GM06990 (cell line): ENCODE measurements at regions not wholly inside any gene's neighbourhood (a gene's known extent, or its start where the extent isn't known, plus 50 kb on each side); places are given as distances from the start of the nearest gene placed in this dataset.
"Not testable (repeated sequence)": the region's sequence is repeated elsewhere in the genome, so short reads cannot be mapped to it uniquely, and the experiment has no call there.

Experiments used
- DNase-seq: peaks from one replicate; pipeline ENCODE4 v3.0.0-alpha.2; 2011; ENCODE audit not compliant: insufficient read length; ENCODE audit errors: extremely low read depth
- H3K27me3 ChIP-seq: replicated peaks from 2 replicates; pipeline ENCODE4 v1.6.0; 2011; ENCODE audit warnings: low read length; ENCODE audit not compliant: control insufficient read depth, insufficient read depth
- H3K36me3 ChIP-seq: 2 replicates; pipeline ENCODE4 v1.5.1; 2011; ENCODE audit warnings: low read length; ENCODE audit not compliant: control insufficient read depth, insufficient read depth
- H3K4me3 ChIP-seq: replicated peaks from 2 replicates; pipeline ENCODE4 v1.5.1; 2011; ENCODE audit warnings: low read depth, mild to moderate bottlenecking, control low read depth, low read length
- TF ChIP-seq, protein P1 (sequence below): IDR thresholded peaks from 2 replicates; pipeline ENCODE4 v1.5.1; 2011; ENCODE audit warnings: low read length, control low read depth, mild to moderate bottlenecking, inconsistent platforms; ENCODE audit not compliant: insufficient read depth, poor library complexity, severe bottlenecking

DNA sequence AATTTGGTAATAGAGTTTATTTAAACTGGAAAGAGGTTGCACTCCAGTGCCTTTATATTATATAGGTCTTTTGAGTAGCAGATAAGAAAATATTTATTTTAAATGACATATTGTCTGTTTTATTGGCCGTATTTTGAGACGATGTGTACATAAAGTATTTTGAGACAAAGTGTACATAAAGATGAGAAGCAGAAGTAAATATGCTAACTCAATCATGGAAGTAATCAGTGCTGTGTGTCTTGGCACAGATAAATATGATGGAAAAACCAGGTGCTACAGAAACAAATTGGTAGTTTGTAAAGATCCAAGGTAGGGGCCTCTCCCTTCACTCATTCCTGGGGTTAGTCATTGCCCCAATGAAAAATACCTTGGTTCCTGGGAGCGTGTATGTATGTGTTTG, 382.9 kb downstream of the DSEL start:
- H3K27me3 ChIP-seq: no peaks in the 10 kb centered on the region
- H3K4me3 ChIP-seq: no peak overlapping the region
- no peaks in the 10 kb centered on the region for H3K36me3 ChIP-seq
- TF ChIP-seq, protein P1, sequence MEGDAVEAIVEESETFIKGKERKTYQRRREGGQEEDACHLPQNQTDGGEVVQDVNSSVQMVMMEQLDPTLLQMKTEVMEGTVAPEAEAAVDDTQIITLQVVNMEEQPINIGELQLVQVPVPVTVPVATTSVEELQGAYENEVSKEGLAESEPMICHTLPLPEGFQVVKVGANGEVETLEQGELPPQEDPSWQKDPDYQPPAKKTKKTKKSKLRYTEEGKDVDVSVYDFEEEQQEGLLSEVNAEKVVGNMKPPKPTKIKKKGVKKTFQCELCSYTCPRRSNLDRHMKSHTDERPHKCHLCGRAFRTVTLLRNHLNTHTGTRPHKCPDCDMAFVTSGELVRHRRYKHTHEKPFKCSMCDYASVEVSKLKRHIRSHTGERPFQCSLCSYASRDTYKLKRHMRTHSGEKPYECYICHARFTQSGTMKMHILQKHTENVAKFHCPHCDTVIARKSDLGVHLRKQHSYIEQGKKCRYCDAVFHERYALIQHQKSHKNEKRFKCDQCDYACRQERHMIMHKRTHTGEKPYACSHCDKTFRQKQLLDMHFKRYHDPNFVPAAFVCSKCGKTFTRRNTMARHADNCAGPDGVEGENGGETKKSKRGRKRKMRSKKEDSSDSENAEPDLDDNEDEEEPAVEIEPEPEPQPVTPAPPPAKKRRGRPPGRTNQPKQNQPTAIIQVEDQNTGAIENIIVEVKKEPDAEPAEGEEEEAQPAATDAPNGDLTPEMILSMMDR: no peak
- DNase-seq: no peak

DNA sequence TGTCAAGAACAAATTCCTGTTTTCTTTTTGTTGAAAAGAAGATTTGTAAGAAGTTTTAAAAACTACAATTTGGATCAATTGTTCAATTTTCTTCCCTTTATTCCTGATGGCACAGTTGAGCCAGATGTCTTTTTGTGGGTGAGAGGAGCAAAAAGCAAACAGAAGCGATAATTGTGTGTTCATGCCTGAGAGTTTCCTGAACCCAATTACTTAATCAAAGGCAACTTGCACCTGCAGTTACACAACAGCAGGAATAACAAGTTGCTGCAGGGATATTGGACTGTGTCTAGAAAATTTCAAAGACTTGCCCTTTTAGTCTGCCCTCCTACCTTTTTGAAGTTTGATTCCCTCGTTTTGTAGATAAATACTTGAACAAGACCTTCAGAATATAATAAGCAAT, 383.6 kb downstream of the DSEL start:
- DNase-seq: no peak
- no peaks in the 10 kb centered on the region for H3K27me3 ChIP-seq
- no peaks in the 10 kb centered on the region for H3K36me3 ChIP-seq
- H3K4me3 ChIP-seq: no peak overlapping the region
- TF ChIP-seq, protein P1: no peak

DNA sequence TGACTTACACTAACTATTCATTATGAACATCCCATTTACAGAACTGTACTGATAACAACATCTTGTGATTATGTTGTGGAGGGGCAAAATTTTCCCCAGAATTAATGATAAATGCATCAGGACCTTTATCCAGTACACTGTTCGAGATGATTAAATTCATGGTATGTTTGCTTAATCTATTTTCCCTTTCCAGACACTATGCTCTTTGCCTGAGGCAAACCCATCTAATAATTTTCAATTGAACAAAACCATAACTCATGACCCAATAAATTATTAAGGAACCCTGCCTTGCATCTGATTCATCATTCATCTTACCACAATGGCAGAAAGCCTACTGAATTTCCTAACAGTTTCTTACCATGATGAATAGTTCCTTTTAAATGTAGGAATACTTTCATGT, 385.0 kb downstream of the DSEL start:
- TF ChIP-seq, protein P1: no peak
- no peak overlapping the region for H3K4me3 ChIP-seq
- no peaks in the 10 kb centered on the region for H3K27me3 ChIP-seq
- DNase-seq: no peak
- no peaks in the 10 kb centered on the region for H3K36me3 ChIP-seq

DNA sequence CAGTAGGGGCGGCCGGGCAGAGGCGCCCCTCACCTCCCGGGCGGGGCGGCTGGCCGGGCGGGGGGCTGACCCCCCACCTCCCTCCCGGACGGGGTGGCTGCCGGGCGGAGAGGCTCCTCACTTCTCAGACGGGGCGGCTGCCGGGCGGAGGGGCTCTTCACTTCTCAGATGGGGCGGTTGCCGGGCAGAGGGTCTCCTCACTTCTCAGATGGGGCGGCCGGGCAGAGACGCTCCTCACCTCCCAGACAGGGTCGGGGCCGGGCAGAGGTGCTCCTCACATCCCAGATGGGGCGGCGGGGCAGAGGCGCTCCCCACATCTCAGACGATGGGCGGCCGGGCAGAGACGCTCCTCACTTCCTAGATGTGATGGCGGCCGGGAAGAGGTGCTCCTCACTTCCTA, 389.8 kb downstream of the DSEL start:
- not testable (repeated sequence) for DNase-seq, H3K4me3 ChIP-seq, H3K27me3 ChIP-seq, H3K36me3 ChIP-seq

DNA sequence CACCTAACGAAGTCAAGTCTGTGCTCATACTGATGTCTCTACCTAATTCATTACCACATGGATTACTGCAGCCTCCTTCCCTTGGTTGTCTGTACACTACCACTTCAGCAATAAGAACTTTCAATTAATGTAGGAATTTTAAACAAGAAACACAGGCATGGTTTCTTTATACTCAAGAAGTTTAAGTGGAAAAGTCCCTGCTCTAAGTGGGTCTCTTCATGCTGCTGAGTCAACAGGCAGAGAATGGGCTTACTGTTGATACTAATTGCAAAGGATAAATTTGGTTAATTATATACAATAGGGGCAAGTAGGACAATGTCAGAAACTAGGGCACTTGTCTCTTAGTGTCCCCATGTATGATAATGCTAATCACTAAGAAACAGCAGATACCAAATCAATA, 392.6 kb downstream of the DSEL start:
- TF ChIP-seq, protein P1: no peak
- no peaks in the 10 kb centered on the region for H3K27me3 ChIP-seq
- H3K4me3 ChIP-seq: no peak overlapping the region
- H3K36me3 ChIP-seq: no peaks in the 10 kb centered on the region
- no peak for DNase-seq

DNA sequence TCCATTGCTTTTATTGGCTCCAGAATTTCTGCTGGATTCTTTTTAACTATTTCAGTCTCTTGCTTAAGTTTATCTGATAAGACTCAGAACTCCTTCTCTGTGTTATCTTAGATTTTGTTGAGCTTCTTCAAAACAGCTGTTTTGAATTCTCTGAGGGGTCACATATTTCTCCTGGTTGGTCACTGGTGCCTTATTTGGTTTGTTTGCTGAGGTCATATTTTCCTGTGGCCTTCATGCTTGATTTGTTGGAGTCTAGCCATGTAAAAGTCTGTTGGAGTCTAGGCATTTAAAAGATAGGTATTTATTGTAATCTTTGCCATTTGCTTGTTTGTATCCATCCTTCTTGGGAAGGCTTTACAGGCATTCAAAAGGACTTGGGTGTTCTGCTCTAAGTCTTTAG, 398.7 kb downstream of the DSEL start:
- H3K27me3 ChIP-seq: no peaks in the 10 kb centered on the region
- no peaks in the 10 kb centered on the region for H3K36me3 ChIP-seq
- no peak overlapping the region for H3K4me3 ChIP-seq
- TF ChIP-seq, protein P1: no peak
- no peak for DNase-seq

DNA sequence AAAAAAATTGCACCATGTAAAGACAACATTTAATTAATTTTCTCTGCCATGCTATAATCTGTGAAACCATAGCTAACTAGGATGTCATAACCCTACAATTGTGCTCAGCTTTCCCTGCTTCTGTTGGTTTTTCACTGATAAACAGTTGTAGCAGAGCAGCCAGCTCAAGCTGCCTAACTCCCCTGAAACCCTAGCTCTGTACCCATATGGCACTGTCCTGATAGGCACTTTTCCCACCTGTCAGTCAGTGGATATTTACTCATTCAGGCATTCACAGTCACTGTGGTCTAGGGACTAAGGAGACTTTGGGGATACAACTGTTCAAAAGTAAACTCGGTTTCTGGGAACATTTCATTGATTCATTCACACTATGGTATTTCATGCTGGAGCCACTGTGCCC, 407.0 kb downstream of the DSEL start:
- H3K4me3 ChIP-seq: no peak overlapping the region
- DNase-seq: no peak
- no peaks in the 10 kb centered on the region for H3K27me3 ChIP-seq
- no peaks in the 10 kb centered on the region for H3K36me3 ChIP-seq
- TF ChIP-seq, protein P1: no peak
